Eye (tissue), 1 donor: ENCODE measurements at regions not wholly inside any gene's neighbourhood (a gene's known extent, or its start where the extent isn't known, plus 50 kb on each side); places are given as distances from the start of the nearest gene placed in this dataset.
"Not testable (repeated sequence)": the region's sequence is repeated elsewhere in the genome, so short reads cannot be mapped to it uniquely, and the experiment has no call there.

Experiments used
- DNase-seq: peaks from one replicate; pipeline ENCODE4 v3.0.0-alpha.2; 2015

DNA sequence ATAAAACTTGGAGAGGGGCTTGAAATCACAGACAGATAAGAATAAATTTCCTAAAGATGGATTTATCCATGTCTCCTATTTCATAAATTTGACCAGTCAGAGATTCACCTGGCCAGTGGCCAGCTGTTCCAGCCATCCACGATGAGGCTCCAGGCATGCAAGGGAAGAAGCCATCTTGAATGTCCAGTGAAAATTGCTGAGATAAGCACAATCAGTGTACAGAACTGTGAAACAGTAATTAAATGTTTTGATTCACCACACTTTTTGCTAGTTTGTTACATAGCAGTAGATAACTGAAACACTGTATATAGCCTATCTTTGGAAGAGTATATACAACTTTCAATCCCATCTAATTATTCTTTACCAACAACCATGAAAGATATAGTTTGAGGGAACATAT, 163.5 kb downstream of the HINT1 start:
- no peak for DNase-seq

DNA sequence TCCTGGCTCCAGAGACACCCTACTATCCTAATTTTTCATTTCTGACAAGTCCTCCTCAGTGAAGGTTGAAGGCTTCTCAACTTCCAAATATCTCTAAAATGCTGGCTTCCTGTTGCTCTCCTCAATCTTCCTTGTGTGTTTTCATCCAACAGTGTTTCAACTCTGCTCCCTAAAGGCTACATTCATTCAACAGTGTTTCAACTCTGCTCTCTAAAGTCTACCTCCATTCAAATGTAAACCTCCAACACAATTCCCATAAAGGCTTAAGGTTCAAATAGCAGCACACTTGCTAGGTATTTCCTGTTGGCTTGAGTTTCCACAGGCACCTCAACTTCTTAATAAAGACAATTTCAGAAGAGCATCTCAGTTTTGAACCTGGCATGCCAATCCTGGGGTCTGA, 164.8 kb downstream of the HINT1 start:
- DNase-seq, result no peak

DNA sequence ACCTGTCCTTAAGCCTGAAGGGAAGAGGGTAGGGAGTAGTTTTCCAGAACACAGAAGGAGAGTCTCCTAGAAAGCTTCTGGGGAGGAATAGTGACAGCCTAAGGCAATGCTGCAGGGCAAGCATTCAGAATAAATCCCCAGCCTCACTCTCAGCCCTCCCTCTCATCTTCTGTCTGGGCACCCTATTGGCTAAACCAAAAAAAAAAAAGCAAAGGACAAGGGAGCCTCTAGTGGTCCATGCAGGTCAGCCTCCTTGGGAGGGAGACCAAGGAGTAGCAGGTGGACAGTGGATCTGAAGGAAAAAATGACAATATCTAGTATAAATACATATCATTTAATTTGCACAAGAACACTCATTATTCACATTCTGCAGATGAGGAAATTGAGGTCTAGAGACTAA, 168.3 kb downstream of the HINT1 start:
- DNase-seq, result not testable (repeated sequence)

DNA sequence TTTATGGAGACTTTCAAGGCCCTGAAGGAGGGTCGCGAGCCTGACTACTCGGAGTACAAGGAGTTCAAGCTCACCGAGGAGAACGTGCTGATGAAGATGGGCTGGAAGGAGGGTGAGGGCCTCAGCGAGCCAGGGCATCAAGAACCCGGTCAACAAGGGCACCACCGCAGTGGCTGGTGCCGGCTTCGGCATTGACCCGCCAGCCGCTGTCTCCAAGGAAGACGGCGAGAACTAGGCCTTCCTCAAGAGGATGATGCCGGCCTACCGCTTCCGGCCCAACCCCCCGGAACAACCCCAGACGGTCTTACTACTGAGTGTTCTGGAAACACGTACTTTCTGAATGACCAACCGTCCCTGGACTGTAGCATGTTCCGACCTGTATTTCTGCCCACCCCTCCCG, 169.2 kb downstream of the HINT1 start:
- no peak for DNase-seq

DNA sequence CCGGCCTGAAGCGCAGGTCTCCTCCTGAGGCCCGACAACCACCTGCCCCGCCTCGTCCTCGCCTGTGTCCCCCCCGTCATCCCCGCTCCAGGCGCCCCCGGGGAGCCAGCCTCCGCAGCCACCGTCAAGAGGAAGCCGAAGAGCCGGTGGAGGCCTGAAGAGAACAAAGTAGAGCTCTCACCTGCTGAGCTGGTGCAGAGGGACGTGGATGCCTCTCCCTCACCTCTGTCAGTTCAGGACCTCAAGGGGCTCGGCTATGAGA, 169.9 kb downstream of the HINT1 start:
- no peak for DNase-seq

DNA sequence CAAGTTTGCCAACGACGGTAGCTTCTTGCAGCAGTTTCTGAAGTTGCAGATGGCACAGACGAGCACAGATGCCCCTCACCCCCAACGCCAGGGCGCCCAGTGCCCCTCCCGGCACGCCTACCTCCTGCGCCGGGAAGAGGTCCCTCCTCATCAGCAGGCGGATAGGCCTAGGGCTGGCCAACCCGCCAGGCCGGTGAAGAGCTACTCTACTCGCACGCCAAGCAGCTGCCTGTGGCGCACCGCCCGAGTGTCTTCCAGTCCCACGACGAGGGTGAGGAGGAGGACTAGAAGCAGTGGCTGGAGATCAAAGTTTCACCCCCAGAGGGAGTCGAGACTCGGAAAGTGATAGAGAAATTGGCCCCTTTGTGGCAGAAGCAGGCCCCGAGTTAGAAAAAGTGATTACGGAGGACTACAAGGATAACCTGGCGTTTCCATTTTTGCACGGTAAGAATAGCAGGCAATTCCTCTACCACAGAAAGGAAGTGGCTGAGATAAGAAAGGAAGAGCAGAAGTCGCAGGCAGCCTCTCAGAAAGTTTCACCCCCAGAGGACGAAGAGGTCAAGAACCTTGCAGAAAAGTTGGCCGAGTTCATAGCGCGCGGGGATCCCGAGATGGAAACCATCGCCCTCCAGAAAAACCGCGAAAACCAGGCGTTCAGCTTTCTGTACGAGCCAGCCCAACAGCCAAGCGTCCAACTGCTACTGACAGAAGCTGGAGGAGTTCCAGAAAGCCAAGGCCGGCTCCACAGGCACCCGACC, 170.4 kb downstream of the HINT1 start:
- no peak for DNase-seq

DNA sequence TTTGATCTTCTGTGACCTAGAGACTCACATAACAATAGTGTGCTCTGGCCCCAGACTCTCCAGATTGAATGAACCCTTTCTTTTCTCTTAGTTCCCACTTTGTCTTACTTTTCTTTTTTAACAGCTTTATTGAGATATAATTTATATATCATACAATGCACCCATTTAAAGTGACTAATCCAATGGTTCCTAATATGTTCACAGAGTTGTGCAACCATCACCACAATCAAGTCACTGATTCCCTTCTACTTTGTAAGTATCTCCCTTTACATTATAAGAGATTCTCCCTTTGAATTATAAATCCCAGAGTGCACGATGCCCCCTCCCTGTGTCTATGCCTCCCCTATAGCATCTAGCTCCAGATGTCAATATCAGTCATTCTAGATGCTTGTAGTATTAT, 172.4 kb downstream of the HINT1 start:
- no peak for DNase-seq

DNA sequence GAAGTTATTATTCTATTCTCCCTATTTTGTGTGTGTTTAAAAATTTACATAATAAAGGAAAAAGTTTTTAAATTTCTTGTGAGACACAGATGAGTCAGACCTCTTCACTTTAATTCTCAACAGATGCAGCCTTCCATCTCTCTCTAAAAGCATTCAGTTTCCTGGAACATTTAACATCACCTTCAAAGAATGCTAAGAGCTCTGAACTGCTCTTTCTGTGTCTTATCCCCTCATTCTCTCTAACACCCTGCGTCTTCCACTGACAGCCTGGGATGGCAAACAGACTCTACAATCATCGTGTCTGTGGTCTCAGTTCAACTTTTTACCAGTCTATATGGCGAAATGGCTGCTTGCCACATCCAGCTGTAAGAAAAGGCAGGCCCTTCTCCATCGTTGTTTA, 173.0 kb downstream of the HINT1 start:
- DNase-seq, result peak; percentile 28

DNA sequence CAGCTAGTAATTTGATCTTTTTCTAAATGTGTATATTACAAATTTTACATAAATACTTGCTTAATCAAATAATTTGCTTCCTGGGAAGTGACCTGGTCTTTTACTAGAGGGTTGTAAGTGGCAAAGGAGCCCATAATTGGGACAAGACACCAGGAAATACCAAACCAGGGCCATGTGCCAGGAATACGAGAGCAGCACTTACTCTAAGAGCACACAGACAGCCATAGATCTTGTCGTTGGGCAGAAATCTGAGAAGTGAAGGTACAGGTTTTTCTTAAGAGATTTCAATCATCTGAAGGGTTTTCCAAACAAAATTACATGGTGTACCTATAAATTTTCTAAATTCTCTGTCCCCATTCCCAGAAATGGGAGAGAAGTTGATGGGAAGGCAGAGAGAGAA, 179.3 kb downstream of the HINT1 start:
- DNase-seq, result no peak

DNA sequence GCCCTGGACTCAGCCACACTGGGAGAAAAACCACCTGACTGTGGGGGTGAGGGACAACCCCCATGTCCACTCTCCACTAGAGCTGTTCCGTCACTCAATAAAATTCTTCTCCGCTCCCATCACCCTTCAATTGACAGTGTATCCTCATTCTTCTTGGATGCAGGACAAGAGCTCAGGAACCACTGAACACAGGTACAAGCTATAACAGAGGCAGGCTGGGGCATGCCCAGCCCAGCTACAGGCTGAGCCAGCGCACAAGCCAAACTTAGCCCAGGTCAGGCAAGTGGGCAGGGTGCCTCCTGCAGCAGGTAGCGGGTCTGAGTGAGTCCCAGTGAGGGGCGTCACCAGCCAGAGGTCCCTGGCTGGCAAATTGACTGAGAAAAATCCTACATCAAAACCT, 183.4 kb downstream of the HINT1 start:
- no peak for DNase-seq

DNA sequence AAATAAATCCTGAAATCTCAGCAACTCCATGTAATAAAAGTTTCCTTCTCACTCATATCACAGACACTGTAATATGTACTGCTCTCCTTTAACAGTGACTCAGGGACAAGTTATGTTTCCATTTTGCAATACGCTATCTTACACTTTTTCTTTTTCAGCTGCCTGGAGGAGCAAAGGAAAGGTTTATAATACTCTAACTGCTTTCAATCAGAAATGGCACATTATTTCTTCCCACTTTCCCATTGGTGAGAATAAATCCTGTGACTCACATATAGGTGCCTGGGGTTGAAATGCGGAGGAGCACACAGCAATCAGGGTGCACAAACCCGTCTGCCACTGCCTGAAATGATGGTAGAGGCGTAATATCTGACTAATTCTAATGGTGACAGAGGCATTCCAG, 186.6 kb downstream of the HINT1 start:
- DNase-seq, result no peak

DNA sequence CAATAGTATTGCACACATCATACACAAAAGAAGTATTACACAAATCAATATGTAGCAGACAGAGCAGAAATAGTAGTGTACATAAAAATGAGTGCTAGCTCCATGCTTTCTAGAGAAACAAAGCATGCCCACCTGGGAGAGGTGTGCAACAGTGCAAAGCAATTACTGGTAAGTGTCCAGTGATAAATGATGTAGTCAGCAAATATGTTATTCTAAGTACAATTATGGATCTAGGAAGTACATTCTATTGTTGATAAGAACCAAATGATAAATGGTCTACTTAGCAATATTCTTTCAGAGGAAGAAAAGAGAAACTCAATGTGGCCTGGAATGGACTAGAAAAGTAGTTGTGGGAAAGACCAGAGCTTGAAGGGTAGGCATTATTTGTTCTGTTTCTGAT, 188.6 kb downstream of the HINT1 start:
- no peak for DNase-seq

DNA sequence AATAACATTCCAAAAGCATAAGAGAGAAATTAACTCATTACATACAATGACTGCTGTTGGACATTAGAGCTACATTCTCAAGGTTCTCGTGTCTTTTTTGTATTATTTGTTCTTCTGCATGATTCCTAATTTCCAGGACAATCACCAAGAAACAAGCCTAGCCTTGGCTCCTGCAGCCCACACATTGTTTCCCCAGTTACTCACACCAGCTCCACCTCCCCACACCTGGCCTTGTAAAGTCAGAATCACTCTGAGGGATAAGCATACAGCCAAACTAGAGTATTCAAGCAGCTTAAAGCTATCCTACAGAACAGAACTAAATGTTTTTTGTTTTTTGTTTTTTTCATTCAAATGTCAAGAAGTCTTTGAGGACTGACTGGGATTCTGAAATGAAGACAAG, 189.2 kb downstream of the HINT1 start:
- no peak for DNase-seq

DNA sequence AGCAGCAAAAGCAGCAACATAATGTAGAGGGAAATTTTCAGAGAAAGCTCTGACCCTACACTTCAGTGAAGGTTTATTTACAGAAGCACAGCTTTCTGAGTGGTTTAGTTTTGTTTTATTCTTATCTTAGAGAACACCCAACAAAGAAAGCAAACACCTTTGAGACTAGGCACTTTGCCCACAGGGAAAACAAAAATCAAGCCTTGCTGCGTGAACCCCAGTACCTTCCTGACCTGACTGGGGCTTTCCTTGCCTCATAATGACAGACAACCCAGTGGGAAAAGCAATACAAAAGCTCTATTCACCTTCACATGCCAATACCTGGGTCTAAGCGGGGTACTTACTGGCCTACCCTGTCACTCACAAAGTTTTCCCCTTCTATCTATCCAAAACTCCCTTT, 189.8 kb downstream of the HINT1 start:
- no peak for DNase-seq

DNA sequence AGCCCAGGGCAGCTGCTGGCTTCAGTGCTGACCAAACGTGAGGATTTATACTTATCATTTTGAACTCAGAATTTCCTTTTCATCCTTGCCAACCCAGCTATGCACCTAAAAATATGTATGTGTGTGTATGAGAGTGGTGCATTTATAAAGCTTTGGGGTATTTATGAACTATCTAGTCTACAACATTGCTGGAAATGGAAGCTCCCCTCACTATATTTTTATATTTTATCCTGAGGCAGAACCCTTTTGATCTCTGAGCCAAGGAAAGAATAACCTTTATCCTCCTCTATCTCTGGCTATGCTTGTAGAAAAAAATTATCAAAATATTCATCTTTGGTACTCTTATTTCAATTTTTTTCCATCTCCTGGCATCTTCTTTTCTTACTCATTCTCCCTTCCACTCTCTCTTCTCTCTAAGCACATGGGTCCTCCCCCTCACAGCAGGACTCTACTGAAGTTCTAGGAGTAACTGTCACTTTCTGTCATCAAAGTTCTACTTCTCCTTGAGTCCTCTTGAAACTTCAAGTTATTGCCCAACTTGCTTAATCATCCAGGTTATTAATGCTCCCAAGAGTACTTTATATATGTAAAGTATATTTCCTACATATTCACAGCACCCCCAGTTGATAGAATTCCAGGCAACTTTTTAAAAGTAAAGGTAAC, 190.9 kb downstream of the HINT1 start:
- no peak for DNase-seq

DNA sequence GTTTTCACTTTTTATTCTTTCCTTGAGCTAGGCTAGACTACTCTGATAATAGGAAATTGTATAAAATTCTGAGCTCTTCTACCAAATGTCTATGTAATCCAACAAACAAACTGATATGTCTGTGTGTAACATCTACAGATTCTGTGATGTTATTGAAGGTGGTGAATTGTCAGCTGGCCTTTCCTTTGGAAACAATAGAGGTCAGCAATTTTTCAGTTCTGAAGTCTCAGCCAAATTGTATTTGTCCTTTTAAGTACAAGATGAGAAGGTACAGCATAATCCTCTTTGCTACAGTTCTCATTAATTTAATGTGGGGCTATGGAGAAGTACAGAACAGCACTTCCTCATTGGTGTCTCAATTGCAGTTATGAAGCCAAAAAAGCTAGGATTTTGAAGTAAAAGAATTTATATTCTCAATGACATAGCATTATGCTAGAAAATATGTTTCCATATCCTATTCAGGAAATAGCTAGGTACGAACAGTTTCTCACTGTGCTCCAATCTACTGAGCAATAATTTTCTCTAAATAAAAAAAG, 198.0 kb downstream of the HINT1 start:
- no peak for DNase-seq

DNA sequence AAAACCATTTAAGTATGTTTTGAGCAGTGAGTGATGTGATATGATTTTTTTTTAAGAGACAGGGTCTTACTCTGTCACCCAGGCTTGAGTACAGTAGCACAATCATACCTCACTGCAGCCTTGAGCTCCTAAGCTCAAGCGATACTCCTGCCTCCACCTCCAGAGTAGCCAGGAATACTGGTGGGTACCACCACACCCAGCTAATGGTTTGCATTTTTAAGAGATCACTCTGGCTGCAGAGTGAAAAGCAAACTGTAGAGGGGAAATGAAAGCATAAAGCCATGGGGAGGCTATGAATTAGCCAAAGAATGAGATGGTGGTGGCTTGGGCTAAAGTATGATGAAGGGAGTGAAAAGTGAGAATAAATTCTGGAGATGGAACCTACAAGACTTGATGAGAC, 199.1 kb downstream of the HINT1 start:
- no peak for DNase-seq

DNA sequence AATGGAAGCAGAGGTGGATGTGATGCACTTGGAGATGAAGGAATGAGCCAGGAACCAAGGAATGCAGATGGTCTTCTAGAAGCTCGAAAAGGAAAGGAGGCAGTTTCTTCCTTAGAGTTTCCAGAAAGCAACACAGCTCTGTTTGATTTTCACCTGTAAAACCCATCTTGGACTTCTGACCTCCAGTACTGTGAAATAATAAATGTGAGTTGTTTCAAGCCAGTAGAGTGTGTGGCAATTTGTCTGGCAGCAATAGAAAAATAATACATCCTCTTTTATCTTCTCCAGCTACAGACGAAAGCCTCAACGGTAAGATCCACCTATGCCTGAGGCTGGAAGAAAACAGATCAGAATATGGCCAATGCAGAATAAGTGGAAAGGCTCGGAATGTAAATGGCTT, 199.7 kb downstream of the HINT1 start:
- DNase-seq, result no peak

DNA sequence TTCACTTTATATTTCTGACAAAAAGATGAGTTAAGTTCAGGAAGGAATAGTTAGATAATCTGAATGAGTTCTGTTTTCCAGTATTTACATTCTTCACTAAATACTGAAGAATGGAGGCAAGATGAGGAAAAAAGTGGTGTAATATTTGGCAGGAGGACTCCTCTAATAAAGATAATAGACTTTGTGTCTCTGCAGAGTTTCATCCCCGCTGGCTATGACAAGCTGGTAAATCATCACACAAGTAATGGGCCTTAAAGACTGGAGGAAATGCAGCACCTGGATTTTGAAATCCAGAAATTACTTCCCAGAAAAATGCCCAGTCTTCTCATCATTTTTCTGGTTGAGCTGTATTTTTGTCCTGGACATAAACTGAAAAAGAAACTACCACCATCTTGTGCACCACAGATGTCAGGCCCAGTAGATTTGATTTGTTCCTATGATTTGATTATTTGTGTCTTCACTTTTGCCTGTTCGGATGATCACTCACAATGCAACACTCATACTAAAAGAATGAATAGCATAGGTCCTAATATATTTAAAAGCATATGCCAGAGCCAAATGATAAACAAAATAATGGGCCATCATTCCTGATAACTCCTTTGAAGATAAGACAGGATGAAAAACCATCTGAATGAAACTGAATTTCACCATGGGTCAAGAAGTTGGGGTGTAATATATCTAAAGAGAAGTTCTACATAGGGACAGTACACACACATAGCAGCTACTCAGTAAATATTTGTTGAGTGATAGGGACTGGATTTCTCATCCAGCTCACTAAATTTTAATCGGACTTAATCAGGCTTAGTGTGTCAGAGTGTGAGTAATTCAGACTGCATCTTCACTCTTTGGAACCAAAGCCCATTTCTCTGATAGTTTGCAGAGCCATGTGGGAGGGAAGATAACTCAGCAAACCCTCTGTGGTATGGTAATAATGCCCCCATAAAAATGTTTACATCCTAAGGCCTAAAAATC, 200.5 kb downstream of the HINT1 start:
- DNase-seq, result no peak

DNA sequence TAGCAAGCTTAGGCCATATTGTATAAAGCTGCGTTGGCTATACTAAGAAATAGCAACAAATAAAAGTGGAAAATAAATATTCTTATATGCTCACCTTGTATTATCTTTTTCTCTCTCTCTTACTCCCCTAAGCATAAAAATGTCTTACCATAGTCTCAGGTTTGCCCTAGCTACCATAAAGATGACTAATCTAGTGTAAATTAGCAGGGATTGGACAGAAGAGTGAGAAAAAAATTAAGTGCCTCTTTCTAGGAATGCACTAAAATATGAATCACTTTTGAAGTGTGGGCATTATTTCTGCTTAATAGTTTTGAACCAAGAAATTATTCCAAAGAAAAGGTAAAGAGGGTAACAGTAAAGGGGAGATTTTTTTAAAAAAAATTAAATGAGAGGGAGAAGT, 201.3 kb downstream of the HINT1 start:
- DNase-seq, result no peak

DNA sequence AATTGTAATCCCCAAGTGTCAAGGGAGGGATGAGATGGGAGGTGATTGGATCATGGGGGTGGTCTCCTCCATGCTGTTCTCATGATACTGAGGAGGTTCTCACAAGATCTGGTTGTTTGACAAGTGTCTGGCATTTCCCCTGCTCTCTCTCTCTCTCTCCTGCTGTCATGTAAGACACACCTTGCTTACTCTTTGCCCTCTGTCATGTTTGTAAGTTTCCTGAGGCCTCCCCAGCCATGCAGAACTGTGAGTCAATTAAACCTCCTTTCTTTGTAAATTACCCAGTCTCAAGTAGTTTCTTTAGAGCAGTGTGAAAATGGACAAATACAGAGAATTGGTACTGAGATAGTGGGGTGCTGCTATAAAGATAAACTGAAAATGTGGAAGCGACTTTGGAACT, 207.9 kb downstream of the HINT1 start:
- DNase-seq, result no peak

DNA sequence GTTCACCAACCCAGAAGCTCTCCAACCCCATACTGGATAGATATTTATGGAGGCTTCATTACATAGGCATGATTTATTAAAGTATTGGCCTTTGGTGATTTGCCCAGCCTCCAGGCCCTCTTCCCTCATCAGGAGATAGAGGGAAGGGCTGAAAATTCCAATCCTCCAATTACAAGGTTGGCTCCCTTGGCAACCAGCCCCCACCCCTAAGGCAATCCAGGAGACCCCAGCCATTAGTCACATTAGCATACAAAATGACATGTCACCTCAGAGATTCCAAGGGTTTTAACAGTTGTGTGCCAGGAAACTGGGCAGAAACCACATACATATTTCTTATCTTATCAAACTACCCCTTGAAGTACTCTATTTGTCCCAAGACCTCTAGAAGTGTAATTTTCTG, 210.0 kb downstream of the HINT1 start:
- DNase-seq, result no peak

DNA sequence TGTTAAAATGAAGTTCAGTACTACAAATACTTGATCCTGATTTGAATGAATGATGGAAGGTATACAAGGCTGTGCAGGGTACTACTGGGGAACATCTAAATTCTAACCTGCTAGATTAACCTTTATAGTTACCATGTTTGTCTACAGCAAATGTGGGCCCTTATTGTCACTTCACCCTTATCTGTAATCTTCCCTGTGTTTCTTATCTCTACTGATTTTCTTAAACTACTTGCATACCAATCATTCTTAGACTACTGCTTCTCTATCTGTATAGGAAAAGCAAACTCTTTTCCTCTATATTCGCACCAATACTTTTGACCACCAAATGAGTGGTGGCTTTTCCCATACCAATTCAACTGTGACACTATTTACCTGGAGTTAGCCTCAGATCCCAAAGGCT, 210.7 kb downstream of the HINT1 start:
- DNase-seq, result no peak

DNA sequence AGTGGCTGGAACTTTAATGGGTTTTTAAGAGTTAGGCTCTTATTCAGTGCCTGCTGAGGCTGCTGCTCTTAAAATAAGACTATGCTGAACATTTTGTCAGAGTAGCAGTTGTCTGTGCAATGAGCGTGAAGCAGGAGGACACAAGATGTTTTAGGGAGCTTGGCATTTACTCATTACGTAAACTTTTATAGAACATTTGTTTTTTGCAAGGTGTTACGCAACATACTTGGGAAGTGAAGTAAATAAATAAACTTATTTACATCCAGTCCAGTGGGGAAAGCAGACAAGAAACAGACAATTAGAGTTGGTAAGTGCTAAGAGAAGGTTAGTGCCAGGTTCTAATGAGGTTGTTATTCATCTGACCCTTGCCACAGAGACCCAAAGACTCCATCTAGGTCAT, 226.0 kb downstream of the HINT1 start:
- DNase-seq, result no peak
